GM23338 (cell line): ENCODE measurements at regions not wholly inside any gene's neighbourhood (a gene's known extent, or its start where the extent isn't known, plus 50 kb on each side); places are given as distances from the start of the nearest gene placed in this dataset.
"Not testable (repeated sequence)": the region's sequence is repeated elsewhere in the genome, so short reads cannot be mapped to it uniquely, and the experiment has no call there.

ENCODE experiments used
- ATAC-seq: fragments of 200-7000 bp; cut with Tn5 transposase; 3 replicates; pipeline ENCODE4 v1.9.1; 2020
- DNase-seq: peaks from one replicate; pipeline ENCODE4 v3.0.0-alpha.2; 2015; ENCODE audit warnings: low spot score
- H2AFZ ChIP-seq: fragments of 200-600 bp; sonication (generic); 2 replicates; pipeline ENCODE4 v1.8.0; 2016; ENCODE audit warnings: antibody characterized with exemption, mild to moderate bottlenecking, moderate library complexity
- H3F3A ChIP-seq: fragments of 200-600 bp; sonication (generic); replicated peaks from 2 replicates; pipeline ENCODE4 v1.8.0; 2017; ENCODE audit warnings: antibody characterized with exemption, mixed run types, low read depth
- H3K27ac ChIP-seq: fragments of 200-600 bp; sonication (generic); 2 replicates; pipeline ENCODE4 v1.6.1; 2016; ENCODE audit warnings: low read depth
- H3K27me3 ChIP-seq: fragments of 200-600 bp; sonication (generic); 2 replicates; pipeline ENCODE4 v1.8.0; 2016; ENCODE audit warnings: mild to moderate bottlenecking, mixed run types, moderate library complexity; ENCODE audit not compliant: insufficient read depth
- H3K36me3 ChIP-seq: fragments of 200-600 bp; sonication (generic); 2 replicates; pipeline ENCODE4 v1.8.0; 2016; ENCODE audit warnings: mild to moderate bottlenecking; ENCODE audit not compliant: insufficient read depth
- H3K4me1 ChIP-seq: fragments of 200-600 bp; sonication (generic); 2 replicates; pipeline ENCODE4 v1.8.0; 2016; ENCODE audit warnings: mild to moderate bottlenecking, moderate library complexity; ENCODE audit not compliant: insufficient read depth
- H3K4me2 ChIP-seq: fragments of 200-600 bp; sonication (generic); 2 replicates; pipeline ENCODE4 v1.7.1; 2017; ENCODE audit warnings: mixed run types
- H3K4me3 ChIP-seq: fragments of 200-600 bp; sonication (generic); 2 replicates; pipeline ENCODE4 v1.6.1; 2016; ENCODE audit warnings: mixed run types
- H3K79me2 ChIP-seq: fragments of 200-600 bp; sonication (generic); replicated peaks from 2 replicates; pipeline ENCODE4 v1.8.0; 2017; ENCODE audit warnings: mild to moderate bottlenecking; ENCODE audit not compliant: insufficient read depth
- H3K9me2 ChIP-seq: fragments of 200-600 bp; sonication (generic); 2 replicates; pipeline ENCODE4 v1.8.0; 2017; ENCODE audit not compliant: insufficient read depth
- H4K20me1 ChIP-seq: fragments of 200-600 bp; sonication (generic); replicated peaks from 2 replicates; pipeline ENCODE4 v1.8.0; 2017; ENCODE audit warnings: mild to moderate bottlenecking; ENCODE audit not compliant: insufficient read depth
- H3K27ac Mint-ChIP-seq: 2 replicates; pipeline ENCODE4 v1.8.0; 2020; ENCODE audit warnings: inconsistent platforms, mild to moderate bottlenecking, moderate library complexity, mixed read lengths
- H3K27me3 Mint-ChIP-seq: 3 replicates; pipeline ENCODE4 v1.8.0; 2022; ENCODE audit warnings: low read depth, mild to moderate bottlenecking, moderate library complexity, mixed read lengths, inconsistent platforms; ENCODE audit not compliant: insufficient read depth, poor library complexity
- H3K36me3 Mint-ChIP-seq: 3 replicates; pipeline ENCODE4 v1.8.0; 2021; ENCODE audit warnings: low read depth, mild to moderate bottlenecking, inconsistent platforms, moderate library complexity, mixed read lengths
- H3K4me1 Mint-ChIP-seq: 3 replicates; pipeline ENCODE4 v1.8.0; 2020; ENCODE audit warnings: mild to moderate bottlenecking, inconsistent platforms, mixed read lengths
- H3K4me3 Mint-ChIP-seq: 3 replicates; pipeline ENCODE4 v1.8.0; 2021; ENCODE audit warnings: moderate library complexity, mild to moderate bottlenecking, inconsistent platforms, mixed read lengths
- H3K9me3 Mint-ChIP-seq: 3 replicates; pipeline ENCODE4 v1.8.0; 2020; ENCODE audit warnings: moderate library complexity, mild to moderate bottlenecking, inconsistent platforms, mixed read lengths
- CREB1 ChIP-seq: fragments of 250-450 bp; sonication (Bioruptor Pico); IDR thresholded peaks from 2 replicates; pipeline ENCODE4 v1.5.0; 2020; ENCODE audit warnings: low read depth, mild to moderate bottlenecking, moderate library complexity
- CTCF ChIP-seq, 2 experiments: fragments of 200-600 bp in 1 of 2; sonication (generic) in 1 of 2; conservative IDR thresholded peaks; 2 replicates each; pipeline versions ENCODE4 v1.5.1 to v1.6.1; 2016 to 2017; ENCODE audit warnings: antibody characterized with exemption in 2 of 2, low read depth in 2 of 2, mild to moderate bottlenecking in 2 of 2, moderate library complexity in 1 of 2
- EZH2 ChIP-seq: fragments of 200-600 bp; sonication (generic); IDR thresholded peaks from one replicate; pipeline ENCODE4 v1.8.0; 2017; ENCODE audit warnings: antibody characterized with exemption, mild to moderate bottlenecking, low read depth; ENCODE audit not compliant: unreplicated experiment
- EZH2phosphoT487 ChIP-seq: fragments of 200-600 bp; sonication (generic); IDR thresholded peaks from one replicate; pipeline ENCODE4 v1.8.1; 2018; ENCODE audit warnings: antibody characterized with exemption; ENCODE audit not compliant: unreplicated experiment
- JUNB ChIP-seq: IDR thresholded peaks from one replicate; pipeline ENCODE4 v1.6.1; 2016; ENCODE audit warnings: antibody characterized with exemption; ENCODE audit not compliant: unreplicated experiment
- NANOG ChIP-seq: IDR thresholded peaks from 2 replicates; pipeline ENCODE4 v1.6.1; 2016; ENCODE audit warnings: antibody characterized with exemption, borderline replicate concordance
- POLR2AphosphoS5 ChIP-seq: IDR thresholded peaks from 2 replicates; pipeline ENCODE4 v1.6.1; 2016; ENCODE audit warnings: antibody characterized with exemption, low read depth
- STAT1 ChIP-seq: IDR thresholded peaks from one replicate; pipeline ENCODE4 v1.6.1; 2016; ENCODE audit warnings: antibody characterized with exemption; ENCODE audit not compliant: unreplicated experiment
- ZNF114 ChIP-seq: fragments of 250-450 bp; sonication (Bioruptor Pico); IDR thresholded peaks from 2 replicates; pipeline ENCODE4 v1.5.0; 2020; ENCODE audit warnings: mild to moderate bottlenecking, moderate library complexity
- ZNF331 ChIP-seq: fragments of 250-450 bp; sonication (Bioruptor Pico); IDR thresholded peaks from 2 replicates; pipeline ENCODE4 v1.5.0; 2020; ENCODE audit warnings: low read depth, mild to moderate bottlenecking, moderate library complexity
- TF ChIP-seq, protein P1 (sequence below): IDR thresholded peaks from one replicate; pipeline ENCODE4 v1.6.1; 2018; ENCODE audit warnings: antibody characterized with exemption; ENCODE audit not compliant: unreplicated experiment

GRCh38 chr6:134764741-134765140 lies 185.2 kb downstream of the ALDH8A1 start:
- Histone ChIP-seq H3F3A (no peaks in the 10 kb centered on the region), H3K4me2 (no peak overlapping the region), H3K27me3 (no peaks in the 10 kb centered on the region), H3K9me2 (peaks cover 5% of the 10 kb centered on the region), H3K4me3 (no peak overlapping the region), H3K27ac (no peak overlapping the region), H4K20me1 (no peaks in the 10 kb centered on the region), H2AFZ (no peak overlapping the region), H3K79me2 (no peaks in the 10 kb centered on the region), H3K4me1 (no peaks in the 10 kb centered on the region), H3K36me3 (no peaks in the 10 kb centered on the region)
- Mint-ChIP-seq H3K4me1 (no peaks in the 10 kb centered on the region), H3K4me3 (no peak overlapping the region), H3K36me3 (no peaks in the 10 kb centered on the region), H3K27me3 (no peaks in the 10 kb centered on the region), H3K9me3 (no peaks in the 10 kb centered on the region), H3K27ac (no peak overlapping the region)
- no peak for DNase-seq
- TF ChIP-seq NANOG (no peak), CREB1 (CRISPR knock-in tag) (no peak), POLR2AphosphoS5 (no peak), ZNF331 (CRISPR knock-in tag) (no peak), STAT1 (no peak), CTCF (conservative IDR thresholded peaks at IDR 0.05; ENCODE audit: low read depth in 2 of 2) (no peak), JUNB (no peak)
- ATAC-seq: no peak

- H3K4me3 Mint-ChIP-seq, H3K4me1 ChIP-seq, H3K36me3 Mint-ChIP-seq, H4K20me1 ChIP-seq, H3K27ac ChIP-seq, H3K36me3 ChIP-seq, H3K79me2 ChIP-seq, ATAC-seq, H2AFZ ChIP-seq, H3K9me3 Mint-ChIP-seq, H3K4me1 Mint-ChIP-seq, H3K27ac Mint-ChIP-seq, H3K4me3 ChIP-seq, H3K27me3 ChIP-seq, H3K4me2 ChIP-seq, H3K27me3 Mint-ChIP-seq, H3F3A ChIP-seq, H3K9me2 ChIP-seq, DNase-seq: not testable (repeated sequence)
These were observed 186.3 kb downstream of the ALDH8A1 start for GRCh38 chr6:134763575-134763974.

DNA sequence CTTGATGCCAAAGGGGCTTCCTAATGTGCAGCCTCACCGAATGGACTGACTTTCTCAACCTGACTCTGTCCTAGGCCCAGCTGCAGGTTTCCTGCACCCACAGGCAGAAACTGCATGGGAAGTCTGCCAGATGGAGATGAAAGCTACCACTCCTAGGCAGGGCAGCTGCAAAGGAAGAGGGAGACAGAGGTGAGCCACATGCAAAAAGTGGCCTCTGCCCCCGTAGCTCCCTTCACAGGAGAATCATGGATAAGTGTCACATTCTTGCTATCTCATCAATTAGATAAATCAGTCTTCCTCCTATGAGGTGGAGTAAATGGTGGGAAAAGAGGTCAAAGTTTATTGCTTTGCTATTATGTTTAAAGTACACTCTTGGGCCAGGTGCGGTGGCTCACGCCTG lies 191.3 kb downstream of the ALDH8A1 start:
- ATAC-seq (no peak), DNase-seq (no peak)
- H3K9me2 ChIP-seq: 0 out of 2 replicates have a peak, but pooled peaks cover 4% of the 10 kb centered on the region
- Mint-ChIP-seq H3K4me1 (peaks cover 18% of the 10 kb centered on the region), H3K4me3 (no peak overlapping the region), H3K27ac (no peak overlapping the region), H3K27me3 (peaks cover 4% of the 10 kb centered on the region), H3K9me3 (no peaks in the 10 kb centered on the region), H3K36me3 (no peaks in the 10 kb centered on the region)
- no peaks in the 10 kb centered on the region for H3K36me3 ChIP-seq
- no peak overlapping the region for H2AFZ ChIP-seq
- no peaks in the 10 kb centered on the region for H3F3A ChIP-seq
- no peak overlapping the region for H3K4me3 ChIP-seq
- no peak overlapping the region for H3K27ac ChIP-seq
- no peaks in the 10 kb centered on the region for H4K20me1 ChIP-seq
- H3K4me2 ChIP-seq: no peak overlapping the region
- H3K4me1 ChIP-seq: no peaks in the 10 kb centered on the region; the same call in 1 of the 2 replicates
- no peaks in the 10 kb centered on the region for H3K27me3 ChIP-seq
- H3K79me2 ChIP-seq: no peaks in the 10 kb centered on the region
- TF ChIP-seq POLR2AphosphoS5 (no peak), EZH2 (no peak), EZH2phosphoT487 (no peak), CREB1 (CRISPR knock-in tag) (no peak), ZNF114 (no peak), CTCF (conservative IDR thresholded peaks at IDR 0.05; ENCODE audit: low read depth in 2 of 2) (no peak)
- TF ChIP-seq, protein P1, sequence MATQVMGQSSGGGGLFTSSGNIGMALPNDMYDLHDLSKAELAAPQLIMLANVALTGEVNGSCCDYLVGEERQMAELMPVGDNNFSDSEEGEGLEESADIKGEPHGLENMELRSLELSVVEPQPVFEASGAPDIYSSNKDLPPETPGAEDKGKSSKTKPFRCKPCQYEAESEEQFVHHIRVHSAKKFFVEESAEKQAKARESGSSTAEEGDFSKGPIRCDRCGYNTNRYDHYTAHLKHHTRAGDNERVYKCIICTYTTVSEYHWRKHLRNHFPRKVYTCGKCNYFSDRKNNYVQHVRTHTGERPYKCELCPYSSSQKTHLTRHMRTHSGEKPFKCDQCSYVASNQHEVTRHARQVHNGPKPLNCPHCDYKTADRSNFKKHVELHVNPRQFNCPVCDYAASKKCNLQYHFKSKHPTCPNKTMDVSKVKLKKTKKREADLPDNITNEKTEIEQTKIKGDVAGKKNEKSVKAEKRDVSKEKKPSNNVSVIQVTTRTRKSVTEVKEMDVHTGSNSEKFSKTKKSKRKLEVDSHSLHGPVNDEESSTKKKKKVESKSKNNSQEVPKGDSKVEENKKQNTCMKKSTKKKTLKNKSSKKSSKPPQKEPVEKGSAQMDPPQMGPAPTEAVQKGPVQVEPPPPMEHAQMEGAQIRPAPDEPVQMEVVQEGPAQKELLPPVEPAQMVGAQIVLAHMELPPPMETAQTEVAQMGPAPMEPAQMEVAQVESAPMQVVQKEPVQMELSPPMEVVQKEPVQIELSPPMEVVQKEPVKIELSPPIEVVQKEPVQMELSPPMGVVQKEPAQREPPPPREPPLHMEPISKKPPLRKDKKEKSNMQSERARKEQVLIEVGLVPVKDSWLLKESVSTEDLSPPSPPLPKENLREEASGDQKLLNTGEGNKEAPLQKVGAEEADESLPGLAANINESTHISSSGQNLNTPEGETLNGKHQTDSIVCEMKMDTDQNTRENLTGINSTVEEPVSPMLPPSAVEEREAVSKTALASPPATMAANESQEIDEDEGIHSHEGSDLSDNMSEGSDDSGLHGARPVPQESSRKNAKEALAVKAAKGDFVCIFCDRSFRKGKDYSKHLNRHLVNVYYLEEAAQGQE: no peak
